A549 (cell line): ENCODE measurements at regions not wholly inside any gene's neighbourhood (a gene's known extent, or its start where the extent isn't known, plus 50 kb on each side); places are given as distances from the start of the nearest gene placed in this dataset.

Experiments used
- BCL3 ChIP-seq: fragments of >200 bp; sonication (Bioruptor Twin); formaldehyde crosslinking; IDR thresholded peaks from 3 replicates; pipeline ENCODE4 v1.6.1; 2016
- CTCF ChIP-seq: fragments of >200 bp; sonication (Bioruptor Twin); formaldehyde crosslinking; IDR thresholded peaks from 3 replicates; pipeline ENCODE4 v1.5.1; 2016
- E2F6 ChIP-seq: IDR thresholded peaks from 2 replicates; pipeline ENCODE4 v1.6.1; 2012; ENCODE audit warnings: low read depth, borderline replicate concordance
- JUN ChIP-seq, 2 experiments: fragments of >200 bp; sonication (Bioruptor Twin); formaldehyde crosslinking; IDR thresholded peaks; 2 replicates in 1 of 2; 3 replicates in 1 of 2; pipeline ENCODE4 v1.6.1; 2016 to 2017
- JUNB ChIP-seq: fragments of >200 bp; sonication (Bioruptor Twin); formaldehyde crosslinking; IDR thresholded peaks from 2 replicates; pipeline ENCODE4 v1.6.1; 2016
- MAX ChIP-seq: IDR thresholded peaks from 2 replicates; pipeline ENCODE4 v1.6.1; 2012
- POLR2A ChIP-seq: IDR thresholded peaks from 2 replicates; pipeline ENCODE4 v1.6.1; 2012; ENCODE audit warnings: mild to moderate bottlenecking, low read length
- POLR2AphosphoS2 ChIP-seq: conservative IDR thresholded peaks from 2 replicates; pipeline ENCODE4 v1.6.1; 2012; ENCODE audit warnings: low read length, improper control_type of control experiment, inconsistent platforms
- RNF2 ChIP-seq: fragments of 200-600 bp; sonication (generic); IDR thresholded peaks from 2 replicates; pipeline ENCODE4 v1.6.1; 2016; ENCODE audit warnings: low read depth, mild to moderate bottlenecking, antibody characterized with exemption, moderate library complexity, borderline replicate concordance
- SREBF2 ChIP-seq: fragments of 450-650 bp; IDR thresholded peaks from 2 replicates; pipeline ENCODE4 v1.6.1; 2014; ENCODE audit warnings: mild to moderate bottlenecking, moderate library complexity
- TF ChIP-seq, protein P1 (sequence below): IDR thresholded peaks from 2 replicates; pipeline ENCODE4 v1.6.1; 2012

DNA sequence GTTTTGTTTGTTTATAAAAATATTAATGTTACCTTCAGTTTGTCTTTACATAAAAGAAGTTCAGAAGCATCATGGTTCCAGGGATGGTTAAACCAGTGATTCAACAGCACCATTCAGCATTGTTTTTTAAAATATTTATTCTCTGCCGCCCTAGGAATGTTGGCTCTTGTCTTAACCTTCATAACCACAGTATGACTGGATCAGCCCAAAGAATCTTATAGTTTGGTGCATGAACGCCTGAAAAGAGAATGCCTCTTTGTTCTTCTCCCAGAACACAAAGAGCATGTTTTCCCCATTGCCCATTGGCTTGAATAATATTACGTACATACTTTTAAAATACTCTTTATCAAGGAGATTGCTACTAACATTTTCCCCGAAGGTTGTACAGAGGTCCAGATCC is 413.4 kb downstream of the ANXA1 start:
- TF ChIP-seq JUNB (no peak), SREBF2 (no peak), POLR2AphosphoS2 (no peak), BCL3 (no peak), CTCF (no peak), E2F6 (no peak), RNF2 (no peak), JUN (IDR thresholded peaks at IDR 0.05) (no peak), MAX (no peak), POLR2A (no peak)
- TF ChIP-seq, protein P1, sequence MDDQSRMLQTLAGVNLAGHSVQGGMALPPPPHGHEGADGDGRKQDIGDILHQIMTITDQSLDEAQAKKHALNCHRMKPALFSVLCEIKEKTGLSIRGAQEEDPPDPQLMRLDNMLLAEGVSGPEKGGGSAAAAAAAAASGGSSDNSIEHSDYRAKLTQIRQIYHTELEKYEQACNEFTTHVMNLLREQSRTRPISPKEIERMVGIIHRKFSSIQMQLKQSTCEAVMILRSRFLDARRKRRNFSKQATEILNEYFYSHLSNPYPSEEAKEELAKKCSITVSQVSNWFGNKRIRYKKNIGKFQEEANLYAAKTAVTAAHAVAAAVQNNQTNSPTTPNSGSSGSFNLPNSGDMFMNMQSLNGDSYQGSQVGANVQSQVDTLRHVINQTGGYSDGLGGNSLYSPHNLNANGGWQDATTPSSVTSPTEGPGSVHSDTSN, result no peak
